T-helper 9 cell (primary cell): ENCODE measurements at regions not wholly inside any gene's neighbourhood (a gene's known extent, or its start where the extent isn't known, plus 50 kb on each side); places are given as distances from the start of the nearest gene placed in this dataset.

Source experiments
- DNase-seq: peaks from one replicate; pipeline ENCODE4 v3.0.0-alpha.2; 2020

DNA sequence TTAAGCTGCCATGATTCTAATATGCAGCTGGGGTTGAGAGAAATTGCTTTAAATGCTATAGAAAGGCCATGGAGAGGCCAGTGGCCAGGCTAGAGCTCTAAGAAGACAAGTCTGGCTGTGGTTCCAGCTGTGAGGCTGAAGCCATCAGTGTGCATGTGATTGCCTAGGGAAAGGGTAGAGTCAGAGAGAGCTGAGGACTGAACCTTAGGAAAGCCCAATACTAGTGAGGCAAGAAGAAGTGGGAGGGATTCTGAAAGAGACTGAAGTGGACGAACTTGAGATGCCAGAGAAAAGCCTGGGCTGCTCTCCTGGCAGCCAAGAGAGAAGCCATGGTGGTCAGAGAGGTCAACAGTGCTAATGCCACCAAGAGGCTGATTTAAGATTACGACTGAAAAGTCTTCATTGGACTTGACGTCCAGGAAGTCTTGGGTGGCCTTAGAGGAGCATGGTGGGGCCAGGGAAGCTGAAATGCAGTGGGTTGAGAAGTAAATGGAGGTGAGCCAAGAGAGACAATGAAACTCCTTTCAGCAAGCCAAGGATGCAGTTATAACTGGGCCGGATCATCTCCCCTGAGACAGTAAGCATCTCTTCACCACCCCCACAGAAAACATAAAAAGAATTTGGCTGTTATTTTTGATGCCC lies 133.2 kb downstream of the TMEM174 start:
- DNase-seq: no peak

DNA sequence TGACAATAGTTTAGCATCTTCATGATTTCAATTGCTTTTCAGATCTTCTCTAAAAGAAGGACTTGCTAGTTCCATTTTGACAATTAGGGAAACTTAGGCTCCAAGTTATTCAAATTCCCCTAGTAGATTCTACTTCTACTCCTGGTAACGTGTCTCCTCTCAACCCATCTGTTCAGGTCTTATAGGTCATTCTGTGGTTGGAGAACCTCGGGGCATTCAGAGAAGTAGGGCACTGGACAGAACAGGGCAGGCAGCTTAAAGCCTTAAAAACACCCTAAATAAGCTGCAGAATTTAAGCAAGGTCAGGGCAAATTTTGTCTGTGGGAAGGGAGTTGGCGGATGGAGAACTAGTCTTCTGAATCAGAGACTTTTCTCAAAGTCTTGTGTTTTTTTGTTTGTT lies 132.4 kb downstream of the TMEM174 start:
- no peak for DNase-seq

DNA sequence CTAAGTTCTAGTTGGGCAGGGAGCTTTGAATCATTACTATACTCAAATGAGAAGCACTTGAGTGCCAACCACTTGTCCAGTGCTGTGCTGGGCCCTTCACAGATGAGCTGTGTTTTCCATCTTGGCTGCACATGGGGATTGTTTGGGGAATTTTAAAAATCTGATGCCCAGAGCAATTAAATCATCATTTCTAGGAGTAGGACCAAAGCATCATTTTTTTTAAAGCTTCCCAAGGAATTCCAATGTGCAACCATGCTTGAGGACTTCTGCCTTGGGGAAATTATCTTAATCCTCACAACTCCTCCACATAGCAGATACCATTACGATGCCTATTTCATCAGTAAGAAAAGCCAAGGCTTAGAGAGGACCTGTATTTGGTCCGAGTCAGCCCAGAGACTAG lies 131.4 kb downstream of the TMEM174 start:
- no peak for DNase-seq

DNA sequence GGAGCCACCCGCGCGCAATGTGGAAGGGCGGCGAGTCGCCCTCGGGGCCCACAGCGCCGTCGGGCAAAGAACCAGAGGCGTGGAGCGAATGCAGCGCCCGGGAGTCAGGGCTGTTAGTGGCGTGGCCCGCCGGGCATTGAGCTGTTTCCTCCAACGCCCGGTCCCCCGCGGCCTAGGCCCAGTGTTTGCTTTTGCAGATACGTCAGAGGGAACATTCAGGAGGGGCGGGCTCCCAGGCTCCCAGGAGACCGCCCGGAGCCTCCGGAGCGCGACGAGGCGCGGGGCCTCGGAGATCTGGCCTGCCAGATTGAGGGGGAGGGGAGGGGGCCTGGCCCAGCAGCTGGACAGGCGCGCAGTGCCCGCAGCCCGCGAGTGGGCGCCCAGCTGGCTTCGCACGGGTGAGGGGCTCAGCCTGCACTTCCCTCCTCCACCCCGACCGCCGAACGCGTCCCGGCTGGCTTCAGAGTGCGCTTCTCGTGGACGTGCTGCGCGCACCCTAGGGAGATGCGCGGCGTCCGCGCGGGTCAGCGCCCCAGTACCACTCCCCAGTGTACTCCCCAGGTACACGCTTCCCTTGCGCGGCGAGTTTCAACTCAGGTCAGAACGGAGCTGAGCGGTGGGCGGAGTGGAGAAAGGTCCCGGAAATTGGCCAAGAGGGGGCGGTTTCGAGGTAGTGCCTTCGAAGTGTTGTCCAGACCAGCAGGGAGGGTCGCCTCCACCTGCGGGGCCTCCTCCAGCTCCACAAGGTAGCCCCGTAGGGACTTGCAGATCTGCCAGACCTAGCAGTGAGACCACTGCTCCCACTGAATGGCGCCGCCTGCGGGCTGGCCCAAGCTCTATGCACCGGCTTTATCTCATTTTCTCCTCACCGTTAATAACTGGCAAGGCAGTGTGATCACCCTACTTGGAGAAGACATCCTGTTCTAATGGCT lies 130.4 kb downstream of the TMEM174 start:
- DNase-seq: no peak

GRCh38 chr5:73302797-73303147 lies 129.8 kb downstream of the TMEM174 start:
- no peak for DNase-seq

DNA sequence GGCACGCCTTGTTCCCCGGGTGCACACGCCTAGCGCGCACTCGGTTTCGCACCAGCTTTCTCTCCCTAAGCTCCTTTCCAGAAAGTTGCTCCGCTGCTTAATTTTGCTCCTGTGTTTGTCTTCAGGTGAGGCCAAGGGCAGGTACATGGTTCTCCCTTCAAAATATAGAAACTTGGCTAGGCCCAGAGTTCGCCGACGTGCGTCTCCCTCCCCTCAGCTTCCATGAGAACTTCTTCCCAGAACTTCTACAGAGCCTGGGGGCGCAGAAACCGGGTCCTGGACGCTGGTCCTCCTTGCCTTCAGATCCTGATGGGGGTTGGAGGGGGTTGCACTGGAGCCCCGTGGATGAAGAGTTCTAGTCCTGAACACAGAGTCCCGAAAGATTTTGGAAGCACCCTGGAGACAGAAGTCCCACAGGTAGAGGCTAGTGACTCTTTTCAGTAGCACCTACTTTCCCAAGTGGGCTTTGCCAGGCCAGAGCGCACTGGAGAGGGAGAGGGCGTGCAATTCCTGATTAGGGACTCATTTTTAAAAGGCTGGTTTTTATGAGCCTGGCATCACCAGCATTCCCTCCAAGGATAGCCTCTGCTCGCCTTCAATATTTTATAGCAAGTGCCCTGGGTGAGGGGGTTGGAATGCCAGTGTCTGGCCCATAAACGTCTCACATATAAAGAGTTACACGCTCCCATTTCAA lies 128.4 kb downstream of the TMEM174 start:
- no peak for DNase-seq

- DNase-seq: no peak
Observed at GRCh38 chr5:73300337-73301207, 127.6 kb downstream of the TMEM174 start.

- DNase-seq: no peak
Observed at GRCh38 chr5:73299665-73300336, 126.8 kb downstream of the TMEM174 start.

DNA sequence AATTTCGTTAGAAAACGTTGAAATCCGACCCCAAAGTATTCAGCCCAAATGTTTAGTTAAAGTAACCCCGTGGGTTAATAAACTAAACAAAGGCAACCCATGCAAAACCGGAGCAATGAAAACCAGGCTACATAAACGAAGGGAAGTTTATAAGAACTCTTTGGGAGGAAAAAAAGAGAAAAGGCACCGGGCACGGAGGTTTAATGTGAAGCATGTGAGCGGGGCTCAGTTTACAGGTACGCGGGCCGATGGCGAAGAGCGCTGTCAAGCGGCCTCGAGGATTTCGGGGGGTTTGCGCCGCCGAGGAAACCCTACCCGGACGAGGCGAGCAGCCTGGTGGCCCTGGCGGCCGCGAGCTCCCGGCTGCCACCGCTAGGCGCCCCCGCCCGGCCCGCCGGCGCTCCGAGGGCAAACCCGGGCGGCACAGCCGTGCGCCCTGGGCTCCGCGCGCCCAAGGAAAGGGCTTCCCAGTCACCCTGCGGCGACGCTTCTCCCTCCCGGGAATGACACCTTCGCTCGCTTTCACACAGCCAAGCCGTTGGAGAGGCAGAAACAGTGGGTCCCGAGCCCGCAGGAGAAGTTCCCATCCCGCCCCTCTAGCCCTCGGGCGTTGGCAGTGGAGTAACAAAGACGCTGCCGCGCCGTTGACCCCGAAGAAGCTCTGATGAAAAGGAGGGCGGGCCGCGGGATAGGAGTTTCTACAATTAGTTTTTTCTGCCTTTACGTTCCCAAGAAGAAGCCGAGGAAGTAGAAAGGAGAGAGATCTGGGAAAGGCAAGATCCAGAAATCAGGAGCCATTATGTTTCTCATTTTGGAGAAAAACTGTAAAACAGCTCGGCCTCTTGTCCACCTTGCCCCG lies 126.0 kb downstream of the TMEM174 start:
- DNase-seq: no peak

GRCh38 chr5:73298251-73298771 lies 125.3 kb downstream of the TMEM174 start:
- no peak for DNase-seq

DNA sequence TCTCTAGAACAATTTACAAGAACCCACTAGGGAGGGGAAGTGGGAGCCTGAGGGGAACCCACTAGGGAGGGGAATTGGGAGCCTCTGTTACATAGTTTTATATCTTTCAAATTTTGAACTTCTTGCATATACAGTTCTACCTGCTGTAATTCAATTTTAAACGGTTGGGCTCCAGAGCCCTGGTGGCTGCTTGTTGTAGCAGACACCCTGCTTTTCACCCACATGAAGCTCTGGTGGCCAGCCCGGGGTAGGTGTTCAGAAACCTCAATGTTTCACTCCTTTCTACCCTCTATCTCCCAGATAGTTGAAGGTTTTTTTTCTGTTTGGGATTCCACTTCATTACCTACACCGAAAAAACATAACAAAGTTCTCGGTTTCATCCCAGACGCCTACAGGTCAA lies 124.4 kb downstream of the TMEM174 start:
- no peak for DNase-seq

GRCh38 chr5:73296772-73297171 lies 123.8 kb downstream of the TMEM174 start:
- no peak for DNase-seq

DNA sequence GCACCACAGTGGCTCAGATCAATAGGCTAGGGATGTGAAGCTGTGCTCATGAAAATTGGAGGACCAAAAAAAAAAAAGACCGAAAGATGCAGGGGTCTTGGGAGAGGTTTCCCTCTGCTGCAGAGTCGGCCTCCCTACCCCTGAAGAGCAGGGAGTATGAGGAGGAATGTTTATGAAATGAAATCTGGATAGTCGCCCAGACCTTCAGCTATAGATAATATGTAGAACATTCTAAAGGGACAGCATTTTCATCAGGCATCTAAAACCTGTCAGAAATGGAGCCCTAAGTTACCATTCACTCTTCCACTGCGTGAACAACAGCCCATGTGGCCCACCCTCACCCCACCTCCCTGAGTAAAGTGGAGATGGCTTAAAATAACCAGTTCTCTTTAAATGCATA lies 122.9 kb downstream of the TMEM174 start:
- no peak for DNase-seq

- DNase-seq: no peak
Observed at GRCh38 chr5:73295447-73295846, 122.5 kb downstream of the TMEM174 start.

GRCh38 chr5:73292816-73293459 lies 119.9 kb downstream of the TMEM174 start:
- DNase-seq: no peak

DNA sequence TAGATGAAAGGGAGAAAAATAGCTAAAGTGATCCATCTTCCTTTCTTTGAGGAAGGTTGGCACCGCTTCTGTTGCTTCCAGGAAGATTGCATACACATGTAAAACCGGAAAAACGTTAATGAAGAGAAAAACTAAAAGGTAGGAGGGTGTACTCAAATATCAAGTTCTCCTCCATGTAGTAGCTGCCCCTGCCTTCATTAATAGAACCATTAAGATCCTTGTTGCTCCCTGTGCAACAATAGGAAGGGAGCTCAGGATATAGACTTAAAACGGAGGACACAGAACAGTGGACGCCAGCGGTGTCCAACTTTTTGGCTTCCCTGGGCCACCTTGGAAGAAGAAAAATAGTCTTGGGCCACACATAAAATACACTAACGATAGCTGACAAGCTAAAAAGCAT lies 118.9 kb downstream of the TMEM174 start:
- no peak for DNase-seq

DNA sequence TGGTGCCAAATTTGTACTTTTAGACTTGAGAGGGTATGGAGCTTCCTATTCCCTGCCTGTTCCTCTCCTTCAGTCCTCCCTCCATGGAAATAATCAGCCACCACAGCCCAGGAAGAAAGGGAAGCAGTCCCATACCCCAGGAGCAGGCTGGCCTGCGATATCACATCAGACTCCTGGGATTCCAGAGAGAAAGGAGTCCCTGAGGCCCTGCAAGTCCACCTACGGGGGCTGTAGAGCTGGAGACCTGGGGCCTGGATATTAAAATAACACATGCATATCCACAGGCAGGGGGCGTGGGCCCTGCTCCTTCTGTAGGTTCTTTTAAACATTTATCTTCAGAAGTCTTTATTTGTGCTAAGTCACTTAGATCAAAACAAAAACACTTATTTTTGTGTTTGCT lies 117.2 kb downstream of the TMEM174 start:
- DNase-seq: no peak

GRCh38 chr5:73288803-73289720 lies 116.1 kb downstream of the TMEM174 start:
- no peak for DNase-seq

DNA sequence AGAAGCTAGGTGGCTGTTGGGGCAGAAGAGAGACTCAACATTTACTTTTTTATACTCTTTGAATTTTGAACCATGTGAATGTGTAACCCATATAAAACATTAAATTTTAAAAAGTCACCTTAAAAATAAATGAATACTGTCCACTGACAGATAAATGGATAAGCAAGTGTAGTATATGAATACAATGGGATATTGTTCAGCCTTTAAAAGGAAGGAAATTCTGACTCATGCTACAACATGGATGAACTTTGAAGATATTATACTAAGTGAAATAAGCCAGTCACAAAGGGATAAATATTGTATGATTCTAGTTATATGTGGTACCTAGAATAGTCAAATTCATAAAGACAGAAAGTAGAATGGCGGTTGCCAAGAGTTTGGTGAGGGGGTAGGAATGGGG lies 113.9 kb downstream of the TMEM174 start:
- no peak for DNase-seq
